Testis (tissue), 2 donors: ENCODE measurements at regions not wholly inside any gene's neighbourhood (a gene's known extent, or its start where the extent isn't known, plus 50 kb on each side); places are given as distances from the start of the nearest gene placed in this dataset.
A peak's percentile ranks its signal among the peaks of the same experiment; 100 is the strongest.

Source experiments
- DNase-seq: peaks from one replicate; pipeline ENCODE4 v3.0.0-alpha.2; 2019
- H3K27ac ChIP-seq, 2 donors: fragments of 200-600 bp; sonication (generic); one replicate each; pipeline ENCODE4 v1.5.1; 2019
- H3K27me3 ChIP-seq: fragments of 200-600 bp; sonication (generic); one replicate; pipeline ENCODE4 v1.5.1; 2019
- H3K36me3 ChIP-seq: fragments of 200-600 bp; sonication (generic); one replicate; pipeline ENCODE4 v1.5.1; 2017; ENCODE audit warnings: low read depth; ENCODE audit errors: missing control alignments
- H3K4me1 ChIP-seq: fragments of 200-600 bp; sonication (generic); one replicate; pipeline ENCODE4 v1.5.1; 2019
- H3K4me3 ChIP-seq, 2 donors: fragments of 200-600 bp; sonication (generic); one replicate each; pipeline ENCODE4 v1.5.1; 2017 to 2019
- H3K9me3 ChIP-seq: fragments of 200-600 bp; sonication (generic); one replicate; pipeline ENCODE4 v1.5.1; 2017
- CTCF ChIP-seq, 3 experiments: fragments of 450-650 bp in 2 of 3; fragments of 200-600 bp in 1 of 3; sonication (generic) in 1 of 3; IDR thresholded peaks; one replicate each; pipeline ENCODE4 v1.5.1; 2016 to 2019; ENCODE audit warnings: antibody characterized with exemption in 3 of 3, mild to moderate bottlenecking in 2 of 3, moderate library complexity in 1 of 3
- POLR2A ChIP-seq: fragments of 450-650 bp; IDR thresholded peaks from one replicate; pipeline ENCODE4 v1.6.1; 2017; ENCODE audit warnings: antibody characterized with exemption, mild to moderate bottlenecking, moderate library complexity
- WGBS, 2 donors: methylation state at CpG; one replicate each; pipeline ENCODE4 v1.1.5; 2018; 5-methylcytosine and 5-hydroxymethylcytosine counted together
- intact Hi-C: fragments of 100-400 bp; cut with DNase I; formaldehyde crosslinking; loops from one replicate; pipeline ENCODE4 v1.15.1; 2023; ENCODE audit warnings: low total_unique reads

- no peak overlapping the region for H3K27ac ChIP-seq
- TF ChIP-seq CTCF (IDR thresholded peaks at IDR 0.05) (no peak), POLR2A (no peak)
- DNase-seq: no peak
- H3K9me3 ChIP-seq: no peaks in the 10 kb centered on the region
- 64 to 82% methylated on average over 9 of the region's 9 CpGs for WGBS, 2 donors
- H3K36me3 ChIP-seq: no peaks in the 10 kb centered on the region
- H3K4me1 ChIP-seq: no peaks in the 10 kb centered on the region
- H3K27me3 ChIP-seq: no peaks in the 10 kb centered on the region
- intact Hi-C loops: no loop called here
- peak overlapping the region in 1 of 2 donors; percentile 48 for H3K4me3 ChIP-seq
Observed at GRCh38 chr12:131458048-131458374, 252.9 kb upstream of the SFSWAP start.

DNA sequence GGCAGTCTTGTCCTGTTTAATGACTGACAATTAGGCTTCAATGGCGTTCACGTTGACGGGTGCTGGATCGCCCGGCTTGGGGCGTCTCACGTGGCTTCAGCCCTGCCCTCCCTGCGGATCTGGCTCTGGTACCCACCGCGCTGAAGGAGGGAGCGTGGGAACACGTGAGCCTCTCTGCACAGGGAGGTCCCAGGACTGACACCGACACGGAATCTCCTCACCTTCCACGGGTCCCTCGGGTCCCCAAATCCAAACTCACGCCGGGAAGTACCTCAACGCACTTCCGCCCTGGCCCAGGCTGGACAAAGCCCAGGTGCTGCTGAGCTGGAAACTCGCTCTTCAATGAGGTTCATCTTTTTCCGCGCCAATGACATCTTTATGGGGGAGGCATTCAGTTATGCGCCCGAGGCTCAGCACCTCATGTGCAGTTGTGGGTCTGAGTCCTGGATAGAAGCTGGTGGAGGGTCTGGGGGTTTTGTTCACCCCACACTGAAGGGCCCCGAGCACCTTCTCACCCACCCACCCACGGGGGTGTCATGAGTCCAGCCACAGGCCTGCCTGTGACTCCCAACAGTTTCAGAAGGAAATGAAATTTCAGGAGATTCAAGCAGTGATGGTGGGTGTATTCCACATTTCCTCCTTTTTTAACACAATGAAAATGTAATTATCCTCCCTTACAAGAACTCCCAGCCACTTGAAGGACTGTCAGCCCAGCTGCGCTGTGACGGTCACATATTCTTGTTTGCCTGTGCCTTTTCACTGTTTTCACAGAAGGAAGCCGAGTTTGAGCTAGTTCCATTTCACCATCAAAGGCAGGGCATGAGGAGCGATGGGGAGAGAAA lies 251.7 kb upstream of the SFSWAP start:
- intact Hi-C loops: no loop called here
- Histone ChIP-seq H3K4me3 (no peak overlapping the region), H3K9me3 (no peaks in the 10 kb centered on the region), H3K36me3 (no peaks in the 10 kb centered on the region), H3K27ac (no peak overlapping the region), H3K4me1 (peaks cover 10% of the 10 kb centered on the region), H3K27me3 (no peaks in the 10 kb centered on the region)
- WGBS, 2 donors: 78 to 81% methylated on average over 24 to 31 of the region's 31 CpGs
- TF ChIP-seq CTCF (IDR thresholded peaks at IDR 0.05) (no peak), POLR2A (no peak)
- peak; percentile 7 for DNase-seq

- 66 to 70% methylated on average over 21 of the region's 21 CpGs for WGBS, 2 donors
- TF ChIP-seq POLR2A (no peak), CTCF (IDR thresholded peaks at IDR 0.05) (no peak)
- DNase-seq: peak; percentile 8
- Histone ChIP-seq H3K27ac (no peak overlapping the region), H3K9me3 (no peaks in the 10 kb centered on the region), H3K4me3 (no peak overlapping the region), H3K27me3 (no peaks in the 10 kb centered on the region), H3K36me3 (no peaks in the 10 kb centered on the region), H3K4me1 (peaks cover 10% of the 10 kb centered on the region)
- intact Hi-C loops: no loop called here
Observed at GRCh38 chr12:131459773-131460365, 251.0 kb upstream of the SFSWAP start.

GRCh38 chr12:131460520-131460919 lies 250.4 kb upstream of the SFSWAP start:
- intact Hi-C loops: no loop called here
- Histone ChIP-seq H3K4me1 (peaks cover 10% of the 10 kb centered on the region), H3K27me3 (no peaks in the 10 kb centered on the region), H3K36me3 (no peaks in the 10 kb centered on the region), H3K4me3 (no peak overlapping the region), H3K27ac (no peak overlapping the region), H3K9me3 (no peaks in the 10 kb centered on the region)
- 89% methylated on average over 5 of the region's 5 CpGs for WGBS, 2 donors
- TF ChIP-seq CTCF (IDR thresholded peaks at IDR 0.05): no peak
- no peak for TF ChIP-seq POLR2A
- no peak for DNase-seq
